HG03095 (cell line): ENCODE measurements at regions not wholly inside any gene's neighbourhood (a gene's known extent, or its start where the extent isn't known, plus 50 kb on each side); places are given as distances from the start of the nearest gene placed in this dataset.

Experiments used
- ATAC-seq: cut with Tn5 transposase; IDR thresholded peaks from one replicate; pipeline ENCODE4 v1.9.1; 2021; ENCODE audit warnings: moderate library complexity; ENCODE audit not compliant: unreplicated experiment

GRCh38 chr10:105989995-105990394 lies 1174.5 kb downstream of the SORCS1 start:
- ATAC-seq, result no peak

- no peak for ATAC-seq
Measured at GRCh38 chr10:105988848-105989247, 1175.7 kb downstream of the SORCS1 start.

GRCh38 chr10:105986912-105987635 lies 1177.4 kb downstream of the SORCS1 start:
- no peak for ATAC-seq

- no peak for ATAC-seq
Measured at GRCh38 chr10:105986486-105986885, 1178.0 kb downstream of the SORCS1 start.

- no peak for ATAC-seq
Measured at GRCh38 chr10:105982735-105983134, 1181.8 kb downstream of the SORCS1 start.

- no peak for ATAC-seq
Measured at GRCh38 chr10:105981679-105982078, 1182.8 kb downstream of the SORCS1 start.

GRCh38 chr10:105974803-105975456 lies 1189.6 kb downstream of the SORCS1 start:
- no peak for ATAC-seq

- ATAC-seq, result no peak
Measured at GRCh38 chr10:105973902-105974301, 1190.6 kb downstream of the SORCS1 start.

GRCh38 chr10:105973360-105973759 lies 1191.1 kb downstream of the SORCS1 start:
- no peak for ATAC-seq

- no peak for ATAC-seq
Measured at GRCh38 chr10:105971460-105971859, 1193.0 kb downstream of the SORCS1 start.

- ATAC-seq, result no peak
Measured at GRCh38 chr10:105969884-105970377, 1194.6 kb downstream of the SORCS1 start.

- ATAC-seq, result no peak
Measured at GRCh38 chr10:105968666-105969065, 1195.8 kb downstream of the SORCS1 start.

- no peak for ATAC-seq
Measured at GRCh38 chr10:105967256-105967655, 1197.2 kb downstream of the SORCS1 start.

GRCh38 chr10:105965141-105965540 lies 1199.4 kb downstream of the SORCS1 start:
- ATAC-seq, result no peak

GRCh38 chr10:105964009-105964408 lies 1200.5 kb downstream of the SORCS1 start:
- no peak for ATAC-seq

- ATAC-seq, result no peak
Measured at GRCh38 chr10:105963334-105963884, 1201.1 kb downstream of the SORCS1 start.

- no peak for ATAC-seq
Measured at GRCh38 chr10:105956550-105956949, 1208.0 kb downstream of the SORCS1 start.

GRCh38 chr10:105953861-105954260 lies 1210.6 kb downstream of the SORCS1 start:
- ATAC-seq, result no peak

- no peak for ATAC-seq
Measured at GRCh38 chr10:105953056-105953455, 1211.5 kb downstream of the SORCS1 start.

- ATAC-seq, result peak; percentile 94
Measured at GRCh38 chr10:105952153-105952552, 1212.4 kb downstream of the SORCS1 start.

- ATAC-seq, result peak; percentile 40
Measured at GRCh38 chr10:105950410-105950809, 1214.1 kb downstream of the SORCS1 start.

GRCh38 chr10:105949721-105950120 lies 1214.8 kb downstream of the SORCS1 start:
- no peak for ATAC-seq
